HG02852 (cell line): ENCODE measurements at regions not wholly inside any gene's neighbourhood (a gene's known extent, or its start where the extent isn't known, plus 50 kb on each side); places are given as distances from the start of the nearest gene placed in this dataset.

ENCODE experiments used
- ATAC-seq: cut with Tn5 transposase; IDR thresholded peaks from one replicate; pipeline ENCODE4 v1.9.1; 2021; ENCODE audit warnings: mild to moderate bottlenecking, moderate library complexity; ENCODE audit not compliant: unreplicated experiment

GRCh38 chr1:14031461-14031860 is 331.5 kb downstream of the PRDM2 start:
- ATAC-seq, result no peak

GRCh38 chr1:14034506-14034905 is 334.5 kb downstream of the PRDM2 start:
- ATAC-seq, result no peak

- no peak for ATAC-seq
These were observed 337.3 kb downstream of the PRDM2 start for GRCh38 chr1:14037101-14037847.

- no peak for ATAC-seq
These were observed 339.8 kb downstream of the PRDM2 start for GRCh38 chr1:14039582-14040430.

GRCh38 chr1:14049965-14050364 is 350.0 kb downstream of the PRDM2 start:
- ATAC-seq, result no peak

GRCh38 chr1:14055442-14056223 is 355.6 kb downstream of the PRDM2 start:
- no peak for ATAC-seq

GRCh38 chr1:14057640-14058039 is 357.7 kb downstream of the PRDM2 start:
- ATAC-seq, result no peak

GRCh38 chr1:14061204-14061603 is 361.2 kb downstream of the PRDM2 start:
- no peak for ATAC-seq

GRCh38 chr1:14061722-14062121 is 361.7 kb downstream of the PRDM2 start:
- no peak for ATAC-seq

GRCh38 chr1:14062669-14063068 is 362.7 kb downstream of the PRDM2 start:
- ATAC-seq, result no peak

GRCh38 chr1:14064649-14065442 is 364.9 kb downstream of the PRDM2 start:
- no peak for ATAC-seq

- no peak for ATAC-seq
These were observed 365.5 kb downstream of the PRDM2 start for GRCh38 chr1:14065486-14065885.

GRCh38 chr1:14067036-14067435 is 367.0 kb downstream of the PRDM2 start:
- ATAC-seq, result no peak

- ATAC-seq, result no peak
These were observed 367.7 kb downstream of the PRDM2 start for GRCh38 chr1:14067711-14068110.

GRCh38 chr1:14071581-14071980 is 371.6 kb downstream of the PRDM2 start:
- ATAC-seq, result no peak

GRCh38 chr1:14080653-14081052 is 380.7 kb downstream of the PRDM2 start:
- ATAC-seq, result no peak

- ATAC-seq, result no peak
These were observed 382.3 kb downstream of the PRDM2 start for GRCh38 chr1:14082331-14082730.

- no peak for ATAC-seq
These were observed 383.3 kb downstream of the PRDM2 start for GRCh38 chr1:14083277-14083676.

GRCh38 chr1:14083706-14084105 is 383.7 kb downstream of the PRDM2 start:
- ATAC-seq, result no peak

- no peak for ATAC-seq
These were observed 390.1 kb downstream of the PRDM2 start for GRCh38 chr1:14090062-14090461.

GRCh38 chr1:14090531-14090930 is 390.5 kb downstream of the PRDM2 start:
- ATAC-seq, result no peak
